ENCODE measurements at regions not wholly inside any gene's neighbourhood (a gene's known extent, or its start where the extent isn't known, plus 50 kb on each side); places are given as distances from the start of the nearest gene placed in this dataset.

DNA sequence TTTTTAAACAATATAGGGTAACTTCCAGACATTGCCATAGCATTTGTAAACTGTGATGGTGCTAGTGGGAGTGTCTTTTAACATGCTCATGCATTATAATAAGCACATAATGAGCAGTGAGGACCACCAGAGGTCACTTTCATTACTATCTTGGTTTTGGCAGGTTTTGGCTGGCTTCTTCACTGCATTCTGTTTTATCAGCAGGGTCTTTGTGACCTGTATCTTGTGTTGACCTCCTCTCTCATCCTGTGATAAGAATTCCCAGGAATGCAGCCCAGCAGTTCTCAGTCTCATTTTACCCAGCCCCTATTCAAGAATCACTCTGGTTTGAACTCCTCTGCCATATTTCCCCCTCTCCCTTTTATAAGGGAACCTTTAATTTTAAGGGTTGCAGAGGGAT lies 91.3 kb downstream of the ZNF467 start:
- TF ChIP-seq, protein P1, sequence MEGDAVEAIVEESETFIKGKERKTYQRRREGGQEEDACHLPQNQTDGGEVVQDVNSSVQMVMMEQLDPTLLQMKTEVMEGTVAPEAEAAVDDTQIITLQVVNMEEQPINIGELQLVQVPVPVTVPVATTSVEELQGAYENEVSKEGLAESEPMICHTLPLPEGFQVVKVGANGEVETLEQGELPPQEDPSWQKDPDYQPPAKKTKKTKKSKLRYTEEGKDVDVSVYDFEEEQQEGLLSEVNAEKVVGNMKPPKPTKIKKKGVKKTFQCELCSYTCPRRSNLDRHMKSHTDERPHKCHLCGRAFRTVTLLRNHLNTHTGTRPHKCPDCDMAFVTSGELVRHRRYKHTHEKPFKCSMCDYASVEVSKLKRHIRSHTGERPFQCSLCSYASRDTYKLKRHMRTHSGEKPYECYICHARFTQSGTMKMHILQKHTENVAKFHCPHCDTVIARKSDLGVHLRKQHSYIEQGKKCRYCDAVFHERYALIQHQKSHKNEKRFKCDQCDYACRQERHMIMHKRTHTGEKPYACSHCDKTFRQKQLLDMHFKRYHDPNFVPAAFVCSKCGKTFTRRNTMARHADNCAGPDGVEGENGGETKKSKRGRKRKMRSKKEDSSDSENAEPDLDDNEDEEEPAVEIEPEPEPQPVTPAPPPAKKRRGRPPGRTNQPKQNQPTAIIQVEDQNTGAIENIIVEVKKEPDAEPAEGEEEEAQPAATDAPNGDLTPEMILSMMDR (IDR thresholded peaks at IDR 0.05; ENCODE audit: insufficient read depth, low read length) = no peak
- TF ChIP-seq SPI1 (IDR thresholded peaks at IDR 0.05; ENCODE audit: borderline replicate concordance, low read depth) = no peak
- TF ChIP-seq, protein P2, sequence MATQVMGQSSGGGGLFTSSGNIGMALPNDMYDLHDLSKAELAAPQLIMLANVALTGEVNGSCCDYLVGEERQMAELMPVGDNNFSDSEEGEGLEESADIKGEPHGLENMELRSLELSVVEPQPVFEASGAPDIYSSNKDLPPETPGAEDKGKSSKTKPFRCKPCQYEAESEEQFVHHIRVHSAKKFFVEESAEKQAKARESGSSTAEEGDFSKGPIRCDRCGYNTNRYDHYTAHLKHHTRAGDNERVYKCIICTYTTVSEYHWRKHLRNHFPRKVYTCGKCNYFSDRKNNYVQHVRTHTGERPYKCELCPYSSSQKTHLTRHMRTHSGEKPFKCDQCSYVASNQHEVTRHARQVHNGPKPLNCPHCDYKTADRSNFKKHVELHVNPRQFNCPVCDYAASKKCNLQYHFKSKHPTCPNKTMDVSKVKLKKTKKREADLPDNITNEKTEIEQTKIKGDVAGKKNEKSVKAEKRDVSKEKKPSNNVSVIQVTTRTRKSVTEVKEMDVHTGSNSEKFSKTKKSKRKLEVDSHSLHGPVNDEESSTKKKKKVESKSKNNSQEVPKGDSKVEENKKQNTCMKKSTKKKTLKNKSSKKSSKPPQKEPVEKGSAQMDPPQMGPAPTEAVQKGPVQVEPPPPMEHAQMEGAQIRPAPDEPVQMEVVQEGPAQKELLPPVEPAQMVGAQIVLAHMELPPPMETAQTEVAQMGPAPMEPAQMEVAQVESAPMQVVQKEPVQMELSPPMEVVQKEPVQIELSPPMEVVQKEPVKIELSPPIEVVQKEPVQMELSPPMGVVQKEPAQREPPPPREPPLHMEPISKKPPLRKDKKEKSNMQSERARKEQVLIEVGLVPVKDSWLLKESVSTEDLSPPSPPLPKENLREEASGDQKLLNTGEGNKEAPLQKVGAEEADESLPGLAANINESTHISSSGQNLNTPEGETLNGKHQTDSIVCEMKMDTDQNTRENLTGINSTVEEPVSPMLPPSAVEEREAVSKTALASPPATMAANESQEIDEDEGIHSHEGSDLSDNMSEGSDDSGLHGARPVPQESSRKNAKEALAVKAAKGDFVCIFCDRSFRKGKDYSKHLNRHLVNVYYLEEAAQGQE (IDR thresholded peaks at IDR 0.05; ENCODE audit: insufficient replicate concordance, low read depth) = no peak
- TF ChIP-seq POLR2AphosphoS5 (IDR thresholded peaks at IDR 0.05; ENCODE audit: low read depth) = no peak
- TF ChIP-seq GABPA (IDR thresholded peaks at IDR 0.05; ENCODE audit: low read depth) = no peak
